OCI-LY3 (cell line): ENCODE measurements at regions not wholly inside any gene's neighbourhood (a gene's known extent, or its start where the extent isn't known, plus 50 kb on each side); places are given as distances from the start of the nearest gene placed in this dataset.

Source experiments
- EZH2phosphoT487 ChIP-seq: fragments of 200-600 bp; shearing (Covaris generic); IDR thresholded peaks from 2 replicates; pipeline ENCODE4 v1.6.1; 2018; ENCODE audit warnings: antibody characterized with exemption, mixed run types, low read depth
- TF ChIP-seq, protein P1 (sequence below): fragments of 200-600, 300-600 bp; sonication (generic); IDR thresholded peaks from 2 replicates; pipeline ENCODE4 v1.5.1; 2014; ENCODE audit warnings: antibody characterized with exemption, low read length, low read depth

DNA sequence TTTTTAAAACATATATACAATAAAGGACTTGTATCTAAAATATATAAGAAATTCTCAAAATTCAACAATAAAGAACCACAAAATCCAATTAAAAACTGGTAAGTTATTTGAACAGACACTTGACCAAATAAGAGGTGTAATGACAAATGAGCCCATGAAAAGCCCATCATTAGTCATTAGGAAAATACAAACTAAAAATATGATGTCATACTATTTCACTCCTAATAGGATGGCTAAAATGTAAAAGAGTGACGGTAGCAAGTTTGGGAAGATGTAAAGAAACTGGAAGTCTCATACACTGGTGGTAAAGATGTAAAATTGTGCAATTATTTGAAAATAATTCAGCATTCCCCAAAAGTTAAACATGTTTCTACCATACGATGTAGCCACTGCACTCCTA, 1095.3 kb upstream of the CDH8 start:
- TF ChIP-seq, protein P1, sequence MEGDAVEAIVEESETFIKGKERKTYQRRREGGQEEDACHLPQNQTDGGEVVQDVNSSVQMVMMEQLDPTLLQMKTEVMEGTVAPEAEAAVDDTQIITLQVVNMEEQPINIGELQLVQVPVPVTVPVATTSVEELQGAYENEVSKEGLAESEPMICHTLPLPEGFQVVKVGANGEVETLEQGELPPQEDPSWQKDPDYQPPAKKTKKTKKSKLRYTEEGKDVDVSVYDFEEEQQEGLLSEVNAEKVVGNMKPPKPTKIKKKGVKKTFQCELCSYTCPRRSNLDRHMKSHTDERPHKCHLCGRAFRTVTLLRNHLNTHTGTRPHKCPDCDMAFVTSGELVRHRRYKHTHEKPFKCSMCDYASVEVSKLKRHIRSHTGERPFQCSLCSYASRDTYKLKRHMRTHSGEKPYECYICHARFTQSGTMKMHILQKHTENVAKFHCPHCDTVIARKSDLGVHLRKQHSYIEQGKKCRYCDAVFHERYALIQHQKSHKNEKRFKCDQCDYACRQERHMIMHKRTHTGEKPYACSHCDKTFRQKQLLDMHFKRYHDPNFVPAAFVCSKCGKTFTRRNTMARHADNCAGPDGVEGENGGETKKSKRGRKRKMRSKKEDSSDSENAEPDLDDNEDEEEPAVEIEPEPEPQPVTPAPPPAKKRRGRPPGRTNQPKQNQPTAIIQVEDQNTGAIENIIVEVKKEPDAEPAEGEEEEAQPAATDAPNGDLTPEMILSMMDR: no peak
- no peak for TF ChIP-seq EZH2phosphoT487
